HG03060 (cell line): ENCODE measurements at regions not wholly inside any gene's neighbourhood (a gene's known extent, or its start where the extent isn't known, plus 50 kb on each side); places are given as distances from the start of the nearest gene placed in this dataset.

Experiments used
- ATAC-seq: cut with Tn5 transposase; IDR thresholded peaks from one replicate; pipeline ENCODE4 v1.9.1; 2021; ENCODE audit warnings: low read depth, moderate number of reproducible peaks; ENCODE audit not compliant: unreplicated experiment

- no peak for ATAC-seq
Measured at GRCh38 chr1:232556351-232556750, 73.6 kb downstream of the SIPA1L2 start.

GRCh38 chr1:232555494-232556210 is 74.3 kb downstream of the SIPA1L2 start:
- ATAC-seq = no peak

GRCh38 chr1:232554409-232554808 is 75.5 kb downstream of the SIPA1L2 start:
- ATAC-seq = no peak

- no peak for ATAC-seq
Measured at GRCh38 chr1:232553809-232554208, 76.1 kb downstream of the SIPA1L2 start.

- no peak for ATAC-seq
Measured at GRCh38 chr1:232553050-232553754, 76.7 kb downstream of the SIPA1L2 start.

- ATAC-seq = no peak
Measured at GRCh38 chr1:232551386-232551785, 78.5 kb downstream of the SIPA1L2 start.

GRCh38 chr1:232550007-232550406 is 79.9 kb downstream of the SIPA1L2 start:
- ATAC-seq = no peak

GRCh38 chr1:232548691-232549090 is 81.2 kb downstream of the SIPA1L2 start:
- no peak for ATAC-seq

GRCh38 chr1:232547938-232548484 is 81.9 kb downstream of the SIPA1L2 start:
- no peak for ATAC-seq

GRCh38 chr1:232542633-232543593 is 87.0 kb downstream of the SIPA1L2 start:
- no peak for ATAC-seq

- ATAC-seq = no peak
Measured at GRCh38 chr1:232538943-232539302, 91.0 kb downstream of the SIPA1L2 start.

GRCh38 chr1:232538224-232538942 is 91.5 kb downstream of the SIPA1L2 start:
- ATAC-seq = no peak

- no peak for ATAC-seq
Measured at GRCh38 chr1:232534552-232535517, 95.1 kb downstream of the SIPA1L2 start.

GRCh38 chr1:232533328-232533727 is 96.6 kb downstream of the SIPA1L2 start:
- ATAC-seq = no peak

GRCh38 chr1:232532901-232533300 is 97.0 kb downstream of the SIPA1L2 start:
- no peak for ATAC-seq

- no peak for ATAC-seq
Measured at GRCh38 chr1:232531291-232531690, 98.6 kb downstream of the SIPA1L2 start.

- no peak for ATAC-seq
Measured at GRCh38 chr1:232529747-232530146, 100.2 kb downstream of the SIPA1L2 start.

- no peak for ATAC-seq
Measured at GRCh38 chr1:232528472-232529089, 101.4 kb downstream of the SIPA1L2 start.

- no peak for ATAC-seq
Measured at GRCh38 chr1:232524056-232524455, 105.9 kb downstream of the SIPA1L2 start.
